ENCODE measurements at regions not wholly inside any gene's neighbourhood (a gene's known extent, or its start where the extent isn't known, plus 50 kb on each side); places are given as distances from the start of the nearest gene placed in this dataset.

DNA sequence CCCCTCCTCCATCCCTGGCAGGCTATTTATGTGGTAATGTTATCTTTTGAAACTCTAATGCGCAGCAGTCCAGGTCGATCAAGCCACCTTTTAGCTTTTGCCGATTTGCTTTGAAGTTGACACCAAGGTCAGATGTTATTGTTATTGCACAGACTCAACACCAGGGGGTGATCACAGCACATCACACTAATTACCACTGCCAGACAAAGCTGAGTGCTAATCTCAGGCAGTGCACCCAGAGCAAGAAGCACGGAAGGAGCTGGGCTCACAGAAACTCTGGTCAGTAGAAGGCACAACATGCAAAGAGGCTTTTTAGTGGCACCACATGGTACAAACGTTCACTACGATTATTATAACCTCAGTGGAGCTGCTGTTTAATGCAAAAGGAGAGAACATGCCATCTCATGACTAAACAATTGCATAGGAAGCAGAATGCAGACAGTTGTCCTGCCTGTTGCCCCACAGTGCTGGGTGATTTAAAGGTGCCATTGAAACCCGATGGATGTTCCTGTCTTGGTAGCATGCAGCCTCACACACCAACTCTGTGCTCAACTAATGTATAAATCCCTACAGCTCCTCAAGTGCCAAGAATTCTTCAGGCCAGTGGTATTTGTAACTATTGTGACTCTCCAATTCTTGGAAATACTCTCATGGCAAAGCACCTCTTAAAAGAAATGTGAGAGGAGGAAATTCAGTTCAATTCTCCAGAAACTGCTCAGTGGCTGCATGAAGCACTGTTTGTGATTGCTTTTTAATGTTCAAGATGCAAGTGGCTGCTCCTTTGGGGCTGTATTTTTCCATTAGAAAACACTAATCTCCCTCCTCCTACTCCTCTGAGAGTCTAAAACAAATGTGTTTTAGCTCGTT, 353.9 kb upstream of the DDI1 start:
- no peak overlapping the region for H3K27ac ChIP-seq (ENCODE audit: extremely low read depth, low read depth, low read length)
- CTCF ChIA-PET, result interaction anchor here (0.5 to 2.5 kb wide), 36 partner anchors 9 to 1844 kb away, joined by 3 to 17 read pairs (median 3); partner anchors contain the start of gene PDGFD
- POLR2A ChIA-PET, result interaction anchor here (1.2 kb wide), 1 partner anchor 482 kb away, joined by 3 read pairs; the partner anchor contains the start of gene PDGFD
- H3K4me3 ChIP-seq (ENCODE audit: low read depth, low read length), result no peak overlapping the region
- no peaks in the 10 kb centered on the region for H3K9me3 ChIP-seq (ENCODE audit: control insufficient read depth, insufficient read depth, low read depth, low read length)
- H3K4me1 ChIP-seq (ENCODE audit: control insufficient read depth, insufficient read depth, low read length), result no peaks in the 10 kb centered on the region
- no peaks in the 10 kb centered on the region for H3K36me3 ChIP-seq (ENCODE audit: control insufficient read depth in 2 of 2, insufficient read depth in 1 of 2, low read length in 2 of 2)
- no peak for TF ChIP-seq ZNF837 (tag by site-specific recombination; IDR thresholded peaks at IDR 0.05)
- TF ChIP-seq TRIM28 (IDR thresholded peaks at IDR 0.05; ENCODE audit: borderline replicate concordance, low read length), result 0 out of 2 replicates have a peak, but pooled peaks have one; percentile 27
- peak; percentile 76 for TF ChIP-seq ZNF654 (tag by site-specific recombination; IDR thresholded peaks at IDR 0.05; ENCODE audit: low read depth)
- TF ChIP-seq OSR2 (tag by site-specific recombination; IDR thresholded peaks at IDR 0.05), result no peak
- TF ChIP-seq PATZ1 (tag by site-specific recombination; IDR thresholded peaks at IDR 0.05), result no peak
- TF ChIP-seq, protein P1, sequence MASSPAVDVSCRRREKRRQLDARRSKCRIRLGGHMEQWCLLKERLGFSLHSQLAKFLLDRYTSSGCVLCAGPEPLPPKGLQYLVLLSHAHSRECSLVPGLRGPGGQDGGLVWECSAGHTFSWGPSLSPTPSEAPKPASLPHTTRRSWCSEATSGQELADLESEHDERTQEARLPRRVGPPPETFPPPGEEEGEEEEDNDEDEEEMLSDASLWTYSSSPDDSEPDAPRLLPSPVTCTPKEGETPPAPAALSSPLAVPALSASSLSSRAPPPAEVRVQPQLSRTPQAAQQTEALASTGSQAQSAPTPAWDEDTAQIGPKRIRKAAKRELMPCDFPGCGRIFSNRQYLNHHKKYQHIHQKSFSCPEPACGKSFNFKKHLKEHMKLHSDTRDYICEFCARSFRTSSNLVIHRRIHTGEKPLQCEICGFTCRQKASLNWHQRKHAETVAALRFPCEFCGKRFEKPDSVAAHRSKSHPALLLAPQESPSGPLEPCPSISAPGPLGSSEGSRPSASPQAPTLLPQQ (tag by site-specific recombination; IDR thresholded peaks at IDR 0.05), result no peak
- TF ChIP-seq SCRT1 (tag by site-specific recombination; IDR thresholded peaks at IDR 0.05; ENCODE audit: borderline replicate concordance), result 0 out of 2 replicates have a peak, but pooled peaks have one; percentile 35
- TF ChIP-seq ZNF585B (tag by site-specific recombination; IDR thresholded peaks at IDR 0.05), result no peak
- peak; percentile 29; the same call in 1 of the 2 replicates for TF ChIP-seq SCRT2 (tag by site-specific recombination; IDR thresholded peaks at IDR 0.05)
- TF ChIP-seq SP7 (tag by site-specific recombination; IDR thresholded peaks at IDR 0.05), result no peak
- TF ChIP-seq, protein P2, sequence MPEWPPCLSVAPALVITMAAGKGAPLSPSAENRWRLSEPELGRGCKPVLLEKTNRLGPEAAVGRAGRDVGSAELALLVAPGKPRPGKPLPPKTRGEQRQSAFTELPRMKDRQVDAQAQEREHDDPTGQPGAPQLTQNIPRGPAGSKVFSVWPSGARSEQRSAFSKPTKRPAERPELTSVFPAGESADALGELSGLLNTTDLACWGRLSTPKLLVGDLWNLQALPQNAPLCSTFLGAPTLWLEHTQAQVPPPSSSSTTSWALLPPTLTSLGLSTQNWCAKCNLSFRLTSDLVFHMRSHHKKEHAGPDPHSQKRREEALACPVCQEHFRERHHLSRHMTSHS (tag by site-specific recombination; IDR thresholded peaks at IDR 0.05), result no peak
- no peak for TF ChIP-seq ZNF112 (tag by site-specific recombination; IDR thresholded peaks at IDR 0.05)
- TF ChIP-seq FEZF1 (tag by site-specific recombination; IDR thresholded peaks at IDR 0.05), result no peak
- no peak for TF ChIP-seq YY1 (tag by site-specific recombination; IDR thresholded peaks at IDR 0.05)
- no peak for TF ChIP-seq HOXA7 (CRISPR knock-in tag; IDR thresholded peaks at IDR 0.05; ENCODE audit: borderline replicate concordance)
- TF ChIP-seq, protein P3, sequence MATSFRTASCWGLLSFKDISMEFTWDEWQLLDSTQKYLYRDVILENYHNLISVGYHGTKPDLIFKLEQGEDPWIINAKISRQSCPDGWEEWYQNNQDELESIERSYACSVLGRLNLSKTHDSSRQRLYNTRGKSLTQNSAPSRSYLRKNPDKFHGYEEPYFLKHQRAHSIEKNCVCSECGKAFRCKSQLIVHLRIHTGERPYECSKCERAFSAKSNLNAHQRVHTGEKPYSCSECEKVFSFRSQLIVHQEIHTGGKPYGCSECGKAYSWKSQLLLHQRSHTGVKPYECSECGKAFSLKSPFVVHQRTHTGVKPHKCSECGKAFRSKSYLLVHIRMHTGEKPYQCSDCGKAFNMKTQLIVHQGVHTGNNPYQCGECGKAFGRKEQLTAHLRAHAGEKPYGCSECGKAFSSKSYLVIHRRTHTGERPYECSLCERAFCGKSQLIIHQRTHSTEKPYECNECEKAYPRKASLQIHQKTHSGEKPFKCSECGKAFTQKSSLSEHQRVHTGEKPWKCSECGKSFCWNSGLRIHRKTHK (tag by site-specific recombination; IDR thresholded peaks at IDR 0.05), result no peak
- no peak for TF ChIP-seq KLF10 (tag by site-specific recombination; IDR thresholded peaks at IDR 0.05)
- TF ChIP-seq PBX3 (CRISPR knock-in tag; IDR thresholded peaks at IDR 0.05), result no peak
- peak; percentile 69 for TF ChIP-seq ZBTB17 (tag by site-specific recombination; IDR thresholded peaks at IDR 0.05)
- no peak for TF ChIP-seq ZNF670 (tag by site-specific recombination; IDR thresholded peaks at IDR 0.05; ENCODE audit: low read depth)
- TF ChIP-seq ZNF121 (tag by site-specific recombination; IDR thresholded peaks at IDR 0.05), result no peak
- TF ChIP-seq ZNF239 (tag by site-specific recombination; IDR thresholded peaks at IDR 0.05), result no peak
- TF ChIP-seq, protein P4, sequence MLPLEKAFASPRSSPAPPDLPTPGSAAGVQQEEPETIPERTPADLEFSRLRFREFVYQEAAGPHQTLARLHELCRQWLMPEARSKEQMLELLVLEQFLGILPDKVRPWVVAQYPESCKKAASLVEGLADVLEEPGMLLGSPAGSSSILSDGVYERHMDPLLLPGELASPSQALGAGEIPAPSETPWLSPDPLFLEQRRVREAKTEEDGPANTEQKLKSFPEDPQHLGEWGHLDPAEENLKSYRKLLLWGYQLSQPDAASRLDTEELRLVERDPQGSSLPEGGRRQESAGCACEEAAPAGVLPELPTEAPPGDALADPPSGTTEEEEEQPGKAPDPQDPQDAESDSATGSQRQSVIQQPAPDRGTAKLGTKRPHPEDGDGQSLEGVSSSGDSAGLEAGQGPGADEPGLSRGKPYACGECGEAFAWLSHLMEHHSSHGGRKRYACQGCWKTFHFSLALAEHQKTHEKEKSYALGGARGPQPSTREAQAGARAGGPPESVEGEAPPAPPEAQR (tag by site-specific recombination; IDR thresholded peaks at IDR 0.05), result no peak
- TF ChIP-seq OVOL3 (tag by site-specific recombination; IDR thresholded peaks at IDR 0.05), result no peak
- no peak for TF ChIP-seq ZNF398 (tag by site-specific recombination; IDR thresholded peaks at IDR 0.05)
- no peak for TF ChIP-seq ZNF174 (tag by site-specific recombination; IDR thresholded peaks at IDR 0.05)
- no peak for TF ChIP-seq ZNF776 (tag by site-specific recombination; IDR thresholded peaks at IDR 0.05; ENCODE audit: borderline replicate concordance)
- TF ChIP-seq GLIS2 (tag by site-specific recombination; IDR thresholded peaks at IDR 0.05), result no peak

Measured in HEK293 (cell line).